Nephron progenitor cell (in vitro differentiated cells): ENCODE measurements at regions not wholly inside any gene's neighbourhood (a gene's known extent, or its start where the extent isn't known, plus 50 kb on each side); places are given as distances from the start of the nearest gene placed in this dataset.
"Not testable (repeated sequence)": the region's sequence is repeated elsewhere in the genome, so short reads cannot be mapped to it uniquely, and the experiment has no call there.

ENCODE experiments used
- DNase-seq: peaks from one replicate; pipeline ENCODE4 v3.0.0; 2021
- H3K27ac Mint-ChIP-seq: 2 replicates; pipeline ENCODE4 v1.8.0; 2021; ENCODE audit warnings: mild to moderate bottlenecking, moderate library complexity, mixed read lengths
- H3K27me3 Mint-ChIP-seq: 2 replicates; pipeline ENCODE4 v1.8.0; 2021; ENCODE audit warnings: mild to moderate bottlenecking, low read depth, mixed read lengths; ENCODE audit not compliant: poor library complexity
- H3K36me3 Mint-ChIP-seq: 2 replicates; pipeline ENCODE4 v1.8.0; 2021; ENCODE audit warnings: low read depth, mixed read lengths
- H3K4me1 Mint-ChIP-seq: 2 replicates; pipeline ENCODE4 v1.8.0; 2021; ENCODE audit warnings: mixed read lengths
- H3K4me3 Mint-ChIP-seq: 2 replicates; pipeline ENCODE4 v1.8.0; 2021; ENCODE audit warnings: mild to moderate bottlenecking, moderate library complexity, mixed read lengths
- H3K9me3 Mint-ChIP-seq: 2 replicates; pipeline ENCODE4 v1.8.0; 2021; ENCODE audit warnings: mild to moderate bottlenecking, moderate library complexity, mixed read lengths
- CTCF ChIP-seq: fragments of 200-600 bp; sonication (generic); IDR thresholded peaks from 2 replicates; pipeline ENCODE4 v1.5.0; 2021; ENCODE audit warnings: antibody characterized with exemption

GRCh38 chr4:4655011-4655410 lies 113.2 kb upstream of the STX18 start:
- H3K36me3 Mint-ChIP-seq: peaks cover 29% of the 10 kb centered on the region
- H3K9me3 Mint-ChIP-seq: no peaks in the 10 kb centered on the region
- peaks cover 16% of the 10 kb centered on the region for H3K4me1 Mint-ChIP-seq
- H3K27me3 Mint-ChIP-seq: peaks cover 3% of the 10 kb centered on the region
- no peak for TF ChIP-seq CTCF
- no peak overlapping the region for H3K4me3 Mint-ChIP-seq
- no peak for DNase-seq
- H3K27ac Mint-ChIP-seq: no peak overlapping the region

- TF ChIP-seq CTCF: no peak
- H3K36me3 Mint-ChIP-seq: peaks cover 20% of the 10 kb centered on the region
- peaks cover 7% of the 10 kb centered on the region for H3K4me1 Mint-ChIP-seq
- H3K9me3 Mint-ChIP-seq: peaks cover under 1% of the 10 kb centered on the region
- H3K4me3 Mint-ChIP-seq: no peak overlapping the region
- DNase-seq: no peak
- H3K27ac Mint-ChIP-seq: peak overlapping the region; percentile 65
- H3K27me3 Mint-ChIP-seq: peaks cover 3% of the 10 kb centered on the region
Observed at GRCh38 chr4:4651811-4652755, 110.2 kb upstream of the STX18 start.

GRCh38 chr4:4647041-4647440 lies 105.2 kb upstream of the STX18 start:
- Mint-ChIP-seq H3K27ac (no peak overlapping the region), H3K4me1 (peaks cover 27% of the 10 kb centered on the region), H3K27me3 (peaks cover 7% of the 10 kb centered on the region), H3K36me3 (peaks cover 5% of the 10 kb centered on the region), H3K9me3 (peaks cover 4% of the 10 kb centered on the region), H3K4me3 (no peak overlapping the region)
- DNase-seq: no peak
- no peak for TF ChIP-seq CTCF

GRCh38 chr4:4645743-4646142 lies 103.9 kb upstream of the STX18 start:
- no peak for TF ChIP-seq CTCF
- H3K36me3 Mint-ChIP-seq: peaks cover 5% of the 10 kb centered on the region

GRCh38 chr4:4644277-4644676 lies 102.4 kb upstream of the STX18 start:
- not testable (repeated sequence) for H3K9me3 Mint-ChIP-seq, H3K36me3 Mint-ChIP-seq, DNase-seq, H3K27ac Mint-ChIP-seq, H3K4me3 Mint-ChIP-seq, H3K27me3 Mint-ChIP-seq
- H3K4me1 Mint-ChIP-seq: peaks cover 50% of the 10 kb centered on the region

More at GRCh38 chr4:4645743-4646142, 103.9 kb upstream of the STX18 start:
- DNase-seq: no peak
- H3K9me3 Mint-ChIP-seq: peaks cover 4% of the 10 kb centered on the region
- peak overlapping the region; percentile 86 for H3K27ac Mint-ChIP-seq
- peaks cover 6% of the 10 kb centered on the region for H3K27me3 Mint-ChIP-seq
- H3K4me3 Mint-ChIP-seq: no peak overlapping the region
- peaks cover 38% of the 10 kb centered on the region for H3K4me1 Mint-ChIP-seq

GRCh38 chr4:4643743-4644142 lies 101.9 kb upstream of the STX18 start:
- peaks cover 56% of the 10 kb centered on the region for H3K4me1 Mint-ChIP-seq

GRCh38 chr4:4643306-4643705 lies 101.5 kb upstream of the STX18 start:
- peaks cover 8% of the 10 kb centered on the region for H3K27me3 Mint-ChIP-seq
- peaks cover 56% of the 10 kb centered on the region for H3K4me1 Mint-ChIP-seq
- no peak overlapping the region for H3K4me3 Mint-ChIP-seq
- H3K36me3 Mint-ChIP-seq: peaks cover 7% of the 10 kb centered on the region
- TF ChIP-seq CTCF: no peak
- no peak for DNase-seq
- H3K27ac Mint-ChIP-seq: no peak overlapping the region
- H3K9me3 Mint-ChIP-seq: peaks cover 4% of the 10 kb centered on the region

More at GRCh38 chr4:4643743-4644142, 101.9 kb upstream of the STX18 start:
- not testable (repeated sequence) for H3K9me3 Mint-ChIP-seq, DNase-seq, H3K36me3 Mint-ChIP-seq, H3K27ac Mint-ChIP-seq, H3K27me3 Mint-ChIP-seq, H3K4me3 Mint-ChIP-seq
